Endodermal cell (in vitro differentiated cells): ENCODE measurements at regions not wholly inside any gene's neighbourhood (a gene's known extent, or its start where the extent isn't known, plus 50 kb on each side); places are given as distances from the start of the nearest gene placed in this dataset.

Experiments
- DNase-seq: peaks from one replicate; pipeline ENCODE4 v3.0.0-alpha.2; 2017
- H3K27ac ChIP-seq: 2 replicates; pipeline ENCODE4 v1.5.1; 2013; ENCODE audit warnings: mild to moderate bottlenecking, low read depth, low read length, moderate library complexity
- H3K27me3 ChIP-seq: 2 replicates; pipeline ENCODE4 v1.6.1; 2013; ENCODE audit warnings: mild to moderate bottlenecking, low read length, moderate library complexity; ENCODE audit not compliant: insufficient read depth, control insufficient read depth, poor library complexity, severe bottlenecking
- H3K36me3 ChIP-seq: 2 replicates; pipeline ENCODE4 v1.7.0; 2013; ENCODE audit warnings: mild to moderate bottlenecking, low read length, moderate library complexity; ENCODE audit not compliant: control insufficient read depth, insufficient read depth
- H3K4me1 ChIP-seq: one replicate; pipeline ENCODE4 v1.7.0; 2013; ENCODE audit warnings: low read length; ENCODE audit not compliant: control insufficient read depth, insufficient read depth
- H3K4me3 ChIP-seq: 2 replicates; pipeline ENCODE4 v1.5.1; 2013; ENCODE audit warnings: mild to moderate bottlenecking, low read length, moderate library complexity
- H3K9ac ChIP-seq: 2 replicates; pipeline ENCODE4 v1.6.1; 2013; ENCODE audit warnings: mild to moderate bottlenecking, low read length, moderate library complexity; ENCODE audit not compliant: poor library complexity, severe bottlenecking; ENCODE audit errors: extremely low read depth
- H3K9me3 ChIP-seq: 2 replicates; pipeline ENCODE4 v1.6.1; 2013; ENCODE audit warnings: mild to moderate bottlenecking, low read length, moderate library complexity; ENCODE audit not compliant: control insufficient read depth
- H3K27ac Mint-ChIP-seq: 2 replicates; pipeline ENCODE4 v1.8.0; 2020; ENCODE audit warnings: mixed read lengths
- H3K27me3 Mint-ChIP-seq: 2 replicates; pipeline ENCODE4 v1.8.0; 2021; ENCODE audit warnings: mild to moderate bottlenecking, mixed read lengths; ENCODE audit not compliant: insufficient read depth
- H3K36me3 Mint-ChIP-seq: 2 replicates; pipeline ENCODE4 v1.8.0; 2020; ENCODE audit warnings: low read depth, mixed read lengths
- H3K4me1 Mint-ChIP-seq: 2 replicates; pipeline ENCODE4 v1.8.0; 2020; ENCODE audit warnings: mixed read lengths
- H3K4me3 Mint-ChIP-seq: 2 replicates; pipeline ENCODE4 v1.8.0; 2020; ENCODE audit warnings: mild to moderate bottlenecking, moderate library complexity, mixed read lengths
- H3K9me3 Mint-ChIP-seq: 2 replicates; pipeline ENCODE4 v1.8.0; 2020; ENCODE audit warnings: mild to moderate bottlenecking, mixed read lengths
- CTCF ChIP-seq: fragments of 200-600 bp; sonication (generic); conservative IDR thresholded peaks from 2 replicates; pipeline ENCODE4 v1.5.0; 2021; ENCODE audit warnings: antibody characterized with exemption, mild to moderate bottlenecking
- WGBS, 2 experiments: methylation state at CpG; one replicate each; pipeline versions ENCODE4 v1.1.5 to v1.1.7; 2013; ENCODE audit warnings: missing lambda C conversion rate in 2 of 2, mixed read lengths in 1 of 2; ENCODE audit not compliant: insufficient coverage in 1 of 2, insufficient read length in 1 of 2; 5-methylcytosine and 5-hydroxymethylcytosine counted together

- Histone ChIP-seq H3K4me3 (no peak overlapping the region), H3K9ac (no peak overlapping the region), H3K27ac (no peak overlapping the region), H3K9me3 (peaks cover 21% of the 10 kb centered on the region), H3K27me3 (no peaks in the 10 kb centered on the region), H3K4me1 (no peaks in the 10 kb centered on the region), H3K36me3 (no peaks in the 10 kb centered on the region)
- H3K9me3 Mint-ChIP-seq = peaks cover 23% of the 10 kb centered on the region
- peaks cover 2% of the 10 kb centered on the region for H3K36me3 Mint-ChIP-seq
- no peaks in the 10 kb centered on the region for H3K27me3 Mint-ChIP-seq
- H3K4me1 Mint-ChIP-seq = no peaks in the 10 kb centered on the region
- no peak overlapping the region for H3K4me3 Mint-ChIP-seq
- no peak for TF ChIP-seq CTCF
- no peak for DNase-seq
- no peak overlapping the region for H3K27ac Mint-ChIP-seq
Measured at GRCh38 chr13:80835902-80836301, 495.0 kb upstream of the SPRY2 start.

- no peaks in the 10 kb centered on the region for H3K36me3 Mint-ChIP-seq
- Histone ChIP-seq H3K9me3 (peaks cover 34% of the 10 kb centered on the region), H3K27ac (no peak overlapping the region), H3K36me3 (no peaks in the 10 kb centered on the region), H3K9ac (no peak overlapping the region), H3K27me3 (no peaks in the 10 kb centered on the region), H3K4me3 (no peak overlapping the region), H3K4me1 (no peaks in the 10 kb centered on the region)
- H3K4me3 Mint-ChIP-seq = no peak overlapping the region
- peaks cover 41% of the 10 kb centered on the region for H3K9me3 Mint-ChIP-seq
- H3K27me3 Mint-ChIP-seq = no peaks in the 10 kb centered on the region
- H3K4me1 Mint-ChIP-seq = no peaks in the 10 kb centered on the region
- DNase-seq = no peak
- H3K27ac Mint-ChIP-seq = no peak overlapping the region
- no peak for TF ChIP-seq CTCF
Measured at GRCh38 chr13:80830431-80830830, 489.5 kb upstream of the SPRY2 start.

GRCh38 chr13:80828759-80829158, 487.8 kb upstream of the SPRY2 start:
- Mint-ChIP-seq H3K9me3 (peaks cover 37% of the 10 kb centered on the region), H3K27ac (no peak overlapping the region), H3K36me3 (no peaks in the 10 kb centered on the region), H3K27me3 (no peaks in the 10 kb centered on the region), H3K4me1 (no peaks in the 10 kb centered on the region), H3K4me3 (no peak overlapping the region)
- H3K27me3 ChIP-seq = no peaks in the 10 kb centered on the region
- H3K4me3 ChIP-seq = no peak overlapping the region
- no peaks in the 10 kb centered on the region for H3K36me3 ChIP-seq
- 94% methylated on average over 2 of the region's 2 CpGs; no CpG with 5 or more reads in 1 of the 2 experiments for WGBS, 2 experiments
- peaks cover 29% of the 10 kb centered on the region for H3K9me3 ChIP-seq
- H3K4me1 ChIP-seq = no peaks in the 10 kb centered on the region
- no peak overlapping the region for H3K27ac ChIP-seq
- no peak for TF ChIP-seq CTCF
- no peak for DNase-seq
- no peak overlapping the region for H3K9ac ChIP-seq
